Neural cell (in vitro differentiated cells): ENCODE measurements at regions not wholly inside any gene's neighbourhood (a gene's known extent, or its start where the extent isn't known, plus 50 kb on each side); places are given as distances from the start of the nearest gene placed in this dataset.

ENCODE experiments used
- CTCF ChIP-seq: fragments of 450-650 bp; IDR thresholded peaks from 2 replicates; pipeline ENCODE4 v1.5.1; 2014; ENCODE audit warnings: antibody characterized with exemption, mild to moderate bottlenecking, moderate library complexity; ENCODE audit not compliant: poor library complexity, severe bottlenecking
- EP300 ChIP-seq: fragments of 450-650 bp; conservative IDR thresholded peaks from 2 replicates; pipeline ENCODE4 v1.6.1; 2014; ENCODE audit warnings: antibody characterized with exemption, mild to moderate bottlenecking, moderate library complexity; ENCODE audit not compliant: poor library complexity, severe bottlenecking
- EZH2 ChIP-seq: fragments of 200-600, 300-800 bp; shearing (Covaris generic), sonication (generic); IDR thresholded peaks from 2 replicates; pipeline ENCODE4 v1.6.1; 2014; ENCODE audit warnings: antibody characterized with exemption, low read length, borderline replicate concordance, mild to moderate bottlenecking; ENCODE audit not compliant: insufficient read depth, poor library complexity, severe bottlenecking
- POLR2AphosphoS5 ChIP-seq: IDR thresholded peaks from 2 replicates; pipeline ENCODE4 v1.6.1; 2012
- RAD21 ChIP-seq: fragments of 450-650 bp; conservative IDR thresholded peaks from 2 replicates; pipeline ENCODE4 v1.6.1; 2014; ENCODE audit warnings: antibody characterized with exemption, mild to moderate bottlenecking, moderate library complexity
- REST ChIP-seq: IDR thresholded peaks from 2 replicates; pipeline ENCODE4 v1.6.1; 2012; ENCODE audit warnings: borderline replicate concordance
- TAF1 ChIP-seq: IDR thresholded peaks from 2 replicates; pipeline ENCODE4 v1.6.1; 2012; ENCODE audit warnings: low read depth

- no peak for TF ChIP-seq CTCF
- no peak for TF ChIP-seq REST
- TF ChIP-seq EZH2: no peak
- TF ChIP-seq TAF1: no peak
- no peak for TF ChIP-seq EP300
- no peak for TF ChIP-seq RAD21
- no peak for TF ChIP-seq POLR2AphosphoS5
These were observed 105.6 kb downstream of the MIS18A start for GRCh38 chr21:32173121-32173724.
